ENCODE measurements at regions not wholly inside any gene's neighbourhood (a gene's known extent, or its start where the extent isn't known, plus 50 kb on each side); places are given as distances from the start of the nearest gene placed in this dataset.

GRCh38 chr11:96827164-96827563 lies 437.4 kb downstream of the JRKL start:
- TF ChIP-seq CTCF (IDR thresholded peaks at IDR 0.05 in 8 of 11, conservative IDR thresholded peaks at IDR 0.05 in 3 of 11) (no peak), POLR2A (IDR thresholded peaks at IDR 0.05) (no peak)
